Cardiac fibroblast (primary cell): ENCODE measurements at regions not wholly inside any gene's neighbourhood (a gene's known extent, or its start where the extent isn't known, plus 50 kb on each side); places are given as distances from the start of the nearest gene placed in this dataset.

ENCODE experiments used
- DNase-seq, 2 donors: peaks; one replicate each; pipeline versions ENCODE4 v3.0.0 to v3.0.0-alpha.2; 2010; ENCODE audit warnings: low read depth in 2 of 2
- H3K4me3 ChIP-seq, 2 donors: replicated peaks in 1 of 2; 1 replicate in 1 of 2; 2 replicates in 1 of 2; pipeline ENCODE4 v1.5.1; 2011; ENCODE audit warnings: low read depth in 2 of 2, low read length in 2 of 2, mild to moderate bottlenecking in 2 of 2, moderate library complexity in 1 of 2
- CTCF ChIP-seq: IDR thresholded peaks from one replicate; pipeline ENCODE4 v1.5.1; 2011; ENCODE audit warnings: low read depth, mild to moderate bottlenecking, low read length, inconsistent platforms

- no peak for TF ChIP-seq CTCF
- DNase-seq, result peak; percentile 13 to 65
- no peak overlapping the region for H3K4me3 ChIP-seq
Observed at GRCh38 chr4:181860157-181860556, 383.0 kb upstream of the TENM3 start.

GRCh38 chr4:181860668-181861067, 382.5 kb upstream of the TENM3 start:
- TF ChIP-seq CTCF, result no peak

GRCh38 chr4:181863856-181864255, 379.3 kb upstream of the TENM3 start:
- no peak for DNase-seq
- no peak overlapping the region for H3K4me3 ChIP-seq
- no peak for TF ChIP-seq CTCF

More at GRCh38 chr4:181860668-181861067, 382.5 kb upstream of the TENM3 start:
- no peak overlapping the region for H3K4me3 ChIP-seq
- DNase-seq, result peak in 1 of 2 donors; percentile 7

GRCh38 chr4:181870326-181870725, 372.9 kb upstream of the TENM3 start:
- peak in 1 of 2 donors; percentile 27 for DNase-seq
- no peak overlapping the region for H3K4me3 ChIP-seq
- TF ChIP-seq CTCF, result no peak

- TF ChIP-seq CTCF, result no peak
- no peak for DNase-seq
- no peak overlapping the region for H3K4me3 ChIP-seq
Observed at GRCh38 chr4:181874602-181875001, 368.6 kb upstream of the TENM3 start.

- TF ChIP-seq CTCF, result no peak
- DNase-seq, result peak in 1 of 2 donors; percentile 44
- no peak overlapping the region for H3K4me3 ChIP-seq
Observed at GRCh38 chr4:181877329-181877848, 365.8 kb upstream of the TENM3 start.

- DNase-seq, result no peak
- no peak overlapping the region for H3K4me3 ChIP-seq
- TF ChIP-seq CTCF, result no peak
Observed at GRCh38 chr4:181890031-181890430, 353.2 kb upstream of the TENM3 start.
